Sigmoid colon (tissue), 3 donors: ENCODE measurements at regions not wholly inside any gene's neighbourhood (a gene's known extent, or its start where the extent isn't known, plus 50 kb on each side); places are given as distances from the start of the nearest gene placed in this dataset.

Experiments
- CTCF ChIP-seq, 4 experiments: fragments of 450-650 bp in 3 of 4; fragments of 200-600 bp in 1 of 4; IDR thresholded peaks; one replicate each; pipeline ENCODE4 v1.5.1; 2016 to 2019; ENCODE audit warnings: antibody characterized with exemption in 4 of 4, mild to moderate bottlenecking in 3 of 4, moderate library complexity in 2 of 4
- POLR2A ChIP-seq, 2 donors: fragments of 450-650 bp; IDR thresholded peaks; one replicate each; pipeline ENCODE4 v1.6.1; 2016; ENCODE audit warnings: antibody characterized with exemption in 2 of 2, mild to moderate bottlenecking in 2 of 2, moderate library complexity in 2 of 2

- no peak for TF ChIP-seq CTCF (IDR thresholded peaks at IDR 0.05)
- TF ChIP-seq POLR2A (IDR thresholded peaks at IDR 0.05) = no peak
Measured at GRCh38 chr1:224565186-224565585, 50.9 kb upstream of the CNIH3 start.
